HG03064 (cell line): ENCODE measurements at regions not wholly inside any gene's neighbourhood (a gene's known extent, or its start where the extent isn't known, plus 50 kb on each side); places are given as distances from the start of the nearest gene placed in this dataset.
"Not testable (repeated sequence)": the region's sequence is repeated elsewhere in the genome, so short reads cannot be mapped to it uniquely, and the experiment has no call there.

Source experiments
- ATAC-seq: cut with Tn5 transposase; IDR thresholded peaks from one replicate; pipeline ENCODE4 v1.9.1; 2021; ENCODE audit warnings: low read depth; ENCODE audit not compliant: unreplicated experiment

DNA sequence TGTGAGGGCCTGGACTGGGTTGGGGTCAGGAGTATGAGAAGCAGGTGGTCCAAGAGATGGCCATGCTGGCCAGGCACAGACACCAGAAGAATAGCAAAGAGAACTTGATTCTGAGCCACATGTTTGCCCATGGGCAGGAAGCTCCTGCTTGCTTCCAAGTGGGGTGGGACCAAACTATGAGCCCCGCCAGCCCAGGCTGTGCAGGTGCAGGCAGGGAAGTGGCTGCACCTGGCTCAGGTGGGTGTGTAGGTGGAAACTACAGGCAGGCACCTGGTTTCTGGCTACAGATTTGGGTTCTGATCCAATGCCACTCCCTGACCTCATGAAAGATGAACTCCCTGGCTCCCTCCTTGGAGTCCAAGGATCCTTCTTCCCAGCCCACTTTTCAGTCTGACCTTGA is 207.9 kb upstream of the KLF3 start:
- ATAC-seq = no peak

- ATAC-seq = no peak
Observed at GRCh38 chr4:38461342-38461741, 202.7 kb upstream of the KLF3 start.

DNA sequence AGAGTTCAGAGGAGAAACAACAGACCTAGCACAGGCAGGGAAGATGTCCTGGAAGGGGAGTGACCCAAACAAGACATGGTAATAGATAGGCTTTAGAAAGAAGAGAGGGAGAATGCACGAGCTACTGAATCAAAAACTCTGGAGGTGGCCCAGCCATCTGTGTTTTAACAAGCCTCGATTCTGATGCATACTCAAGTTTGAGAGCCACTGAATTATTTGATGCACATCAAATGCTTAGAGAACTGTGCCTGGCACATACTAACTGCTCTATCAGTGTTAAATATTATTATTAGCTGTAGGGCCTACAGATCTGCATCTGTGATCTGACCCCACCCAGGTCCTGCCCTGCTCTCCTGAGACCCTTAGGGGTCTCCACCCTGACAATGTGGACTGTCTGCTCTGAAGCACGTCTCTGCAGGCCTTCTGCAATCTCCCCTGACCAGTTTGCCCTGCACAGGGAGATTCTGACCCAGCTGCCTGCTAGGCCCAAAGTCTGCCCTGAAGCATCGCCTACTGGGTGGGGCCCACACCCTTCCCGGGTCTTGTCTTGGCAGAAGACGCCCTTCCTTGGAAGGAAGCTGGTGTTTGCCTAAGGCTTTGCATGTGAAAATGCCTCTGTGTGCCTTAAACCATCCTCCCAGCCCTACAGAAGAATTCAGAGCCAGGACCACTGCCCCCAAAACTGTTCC is 201.5 kb upstream of the KLF3 start:
- no peak for ATAC-seq

DNA sequence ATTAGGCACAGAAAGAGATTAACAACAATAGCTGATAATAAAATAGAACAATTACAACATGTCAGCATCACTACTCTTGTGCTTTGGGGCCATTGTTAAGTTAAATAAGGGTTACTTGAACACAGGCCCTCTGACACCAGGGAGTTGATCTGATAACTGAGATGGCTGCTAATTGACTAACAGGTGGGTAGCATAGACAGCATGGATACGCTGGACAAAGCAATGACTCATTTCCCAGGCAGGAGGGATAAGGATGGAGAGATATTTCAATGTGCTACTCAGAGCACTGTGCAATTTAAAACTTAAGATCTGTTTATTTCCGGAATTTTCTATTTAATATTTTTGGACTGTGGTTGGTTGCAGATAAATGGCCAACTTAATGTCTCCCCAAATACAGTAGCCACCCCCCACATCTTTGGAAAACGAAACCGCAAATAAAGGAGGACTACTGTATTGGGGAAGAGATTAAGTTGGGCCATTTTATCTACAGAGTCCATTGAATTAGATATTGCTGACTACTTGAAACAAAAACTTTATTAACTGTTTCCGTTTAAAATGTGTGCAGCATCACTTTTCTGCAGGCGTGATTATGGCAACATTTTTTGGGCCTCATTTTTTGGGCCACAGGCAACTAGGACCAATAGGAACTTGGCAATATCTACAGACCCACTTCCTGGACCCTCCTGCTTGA is 200.6 kb upstream of the KLF3 start:
- no peak for ATAC-seq

GRCh38 chr4:38464328-38464727 is 199.7 kb upstream of the KLF3 start:
- no peak for ATAC-seq

GRCh38 chr4:38466401-38466800 is 197.6 kb upstream of the KLF3 start:
- no peak for ATAC-seq

DNA sequence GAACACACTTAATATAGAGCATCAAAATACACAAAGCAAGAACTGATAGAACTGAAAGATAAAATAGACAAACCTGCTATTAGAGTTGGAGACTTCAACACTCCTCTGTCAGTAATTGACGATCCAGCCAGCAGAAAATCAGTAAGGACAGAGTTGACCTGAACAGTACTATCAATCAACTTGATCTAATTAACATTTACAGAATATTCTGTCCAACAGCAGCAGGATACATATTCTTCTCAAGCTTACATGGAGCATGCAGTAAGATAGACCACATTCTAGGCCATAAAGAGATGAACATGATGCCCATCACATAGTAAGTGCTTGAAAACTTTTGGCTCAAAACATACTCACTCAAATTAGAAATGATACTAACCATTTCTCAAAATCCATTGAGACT is 196.7 kb upstream of the KLF3 start:
- ATAC-seq = no peak

DNA sequence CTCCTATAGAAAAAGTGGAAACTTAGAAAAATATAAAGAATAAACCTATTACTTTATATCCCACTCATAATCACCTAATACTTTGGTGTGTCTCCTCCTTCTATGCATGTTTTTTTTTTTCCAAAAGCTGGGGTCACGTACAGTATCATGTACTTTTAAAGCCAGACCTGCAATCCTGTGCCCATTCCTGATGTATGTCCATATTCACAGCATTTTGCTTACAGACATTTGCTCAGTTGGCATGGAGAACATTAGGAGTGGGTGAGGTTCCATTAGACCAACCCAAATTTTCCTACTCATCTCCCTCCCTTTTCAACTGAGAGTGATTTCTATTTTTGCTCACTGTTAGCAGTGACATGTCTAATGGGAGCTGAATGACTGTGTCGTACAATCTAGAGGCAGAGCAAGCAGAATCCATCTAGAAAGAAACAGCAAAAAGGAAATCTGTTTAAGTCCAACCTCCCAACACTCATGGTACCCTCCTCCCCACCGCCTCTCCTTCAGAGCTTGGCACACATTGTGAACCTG is 195.6 kb upstream of the KLF3 start:
- ATAC-seq = no peak

- no peak for ATAC-seq
Observed at GRCh38 chr4:38469410-38469809, 194.6 kb upstream of the KLF3 start.

- no peak for ATAC-seq
Observed at GRCh38 chr4:38470735-38471262, 193.2 kb upstream of the KLF3 start.

DNA sequence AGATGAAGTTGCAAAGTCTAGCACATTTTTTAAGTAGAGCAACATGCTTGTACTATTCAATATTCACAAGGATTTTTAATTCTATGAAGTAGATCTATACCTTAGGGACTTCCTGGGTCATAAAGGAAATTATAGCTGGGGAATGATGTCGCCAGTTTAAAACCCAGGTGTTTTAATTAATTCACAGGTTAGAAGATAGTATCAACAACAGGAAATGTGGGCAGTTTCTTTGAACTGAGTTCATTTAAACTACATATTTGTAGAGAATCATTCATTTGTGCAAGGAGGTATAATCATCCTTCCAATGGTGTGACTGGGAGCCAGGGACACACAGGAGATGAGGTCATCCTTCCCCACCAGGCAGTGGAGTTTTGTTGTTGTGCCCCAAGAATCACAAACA is 181.3 kb upstream of the KLF3 start:
- no peak for ATAC-seq

DNA sequence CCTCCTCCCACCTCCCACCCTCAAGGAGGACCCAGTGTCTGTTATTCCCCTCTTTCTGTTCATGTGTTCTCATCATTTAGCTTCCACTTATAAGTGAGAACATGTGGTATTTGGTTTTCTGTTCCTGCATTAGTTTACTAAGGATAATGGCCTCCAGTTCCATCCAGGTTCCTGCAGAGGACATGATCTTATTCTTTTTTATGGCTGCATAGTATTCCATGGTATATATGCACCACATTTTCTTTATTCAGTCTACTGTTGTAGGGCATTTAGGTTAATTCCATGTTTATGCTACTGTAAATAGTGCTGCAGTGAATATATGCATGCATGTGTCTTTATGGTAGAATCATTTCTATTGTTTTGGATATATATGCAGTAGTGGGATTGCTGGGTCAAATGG is 180.4 kb upstream of the KLF3 start:
- ATAC-seq = not testable (repeated sequence)

- no peak for ATAC-seq
Observed at GRCh38 chr4:38489011-38489861, 174.8 kb upstream of the KLF3 start.

- no peak for ATAC-seq
Observed at GRCh38 chr4:38489924-38490639, 173.9 kb upstream of the KLF3 start.

DNA sequence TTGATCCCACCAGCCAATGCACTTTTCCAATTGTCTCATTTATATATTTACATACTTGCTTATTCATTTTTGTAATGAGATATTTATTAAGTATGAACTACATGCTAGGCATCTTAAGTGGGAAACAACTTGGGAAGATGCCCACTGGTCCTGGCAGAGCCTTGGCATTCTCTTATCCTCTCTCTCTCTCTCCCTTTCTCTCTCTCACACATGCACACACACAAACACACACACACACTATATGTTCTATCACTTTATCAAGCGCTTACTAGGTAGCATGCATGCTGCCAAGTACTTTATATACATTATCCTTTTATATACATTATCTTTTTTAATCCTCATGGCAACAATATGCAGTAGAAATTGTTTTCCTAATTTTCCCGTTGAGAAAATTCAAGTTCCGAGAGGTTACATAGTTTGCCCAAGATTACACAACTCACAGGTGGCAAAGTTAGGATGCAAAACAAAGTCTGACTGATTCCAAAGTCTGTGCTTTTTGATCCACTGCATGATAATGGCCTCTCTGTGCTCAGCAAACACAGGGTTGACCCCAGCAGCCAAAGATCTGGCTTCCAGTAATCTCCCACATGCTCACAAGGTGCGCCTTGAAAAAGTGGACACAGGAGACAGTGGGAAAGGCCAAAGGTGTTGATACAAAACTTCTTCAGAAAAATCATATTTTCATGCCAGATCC is 173.1 kb upstream of the KLF3 start:
- ATAC-seq = no peak

DNA sequence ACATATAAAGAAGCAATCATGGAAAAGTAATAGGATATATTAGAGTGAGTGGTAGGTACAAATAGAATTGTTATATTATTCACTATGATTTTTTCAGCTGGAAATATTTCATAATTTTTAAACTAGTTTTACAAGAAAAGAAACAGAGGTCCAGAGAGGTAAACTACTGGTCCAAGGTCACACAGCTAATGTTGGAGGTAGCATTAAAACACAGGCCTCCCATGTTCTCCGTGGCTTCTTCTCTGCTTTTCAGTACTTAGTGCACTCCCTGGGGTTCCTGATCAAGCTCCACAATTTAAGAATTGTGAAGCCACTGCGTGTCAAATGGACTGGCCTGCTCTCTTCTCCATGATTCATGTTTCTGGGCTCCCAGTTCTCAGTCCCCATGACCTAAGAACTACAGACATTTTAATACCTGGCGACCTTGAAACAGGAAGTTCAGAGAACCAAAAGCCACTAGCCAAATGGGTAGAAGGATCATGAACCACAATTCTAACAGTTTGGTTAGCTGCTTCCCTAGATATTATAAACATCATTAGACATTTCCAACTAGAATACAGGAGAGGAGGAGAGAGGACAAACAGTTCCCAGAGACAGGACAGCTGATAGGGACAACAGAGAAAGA is 172.0 kb upstream of the KLF3 start:
- no peak for ATAC-seq

- ATAC-seq = no peak
Observed at GRCh38 chr4:38493066-38493465, 170.9 kb upstream of the KLF3 start.

DNA sequence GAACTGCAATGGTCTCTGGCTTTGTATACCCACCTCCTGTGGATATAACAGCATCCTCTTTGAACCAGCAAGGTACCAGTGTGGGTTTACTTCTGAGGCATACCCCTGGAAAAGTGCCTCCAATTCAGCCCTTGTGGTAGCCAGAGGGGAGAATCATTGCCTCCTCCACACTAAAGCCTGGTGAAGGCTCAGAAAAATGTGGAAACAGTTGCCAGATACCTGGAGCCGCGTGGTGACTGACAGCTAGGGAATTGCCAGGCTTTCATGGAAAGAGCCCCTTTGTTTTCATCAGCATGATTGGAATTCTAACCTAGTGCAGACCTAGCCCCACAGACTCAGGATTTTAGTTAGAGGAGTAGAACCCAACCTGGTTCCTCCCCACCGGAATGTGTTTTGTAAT is 168.6 kb upstream of the KLF3 start:
- no peak for ATAC-seq

DNA sequence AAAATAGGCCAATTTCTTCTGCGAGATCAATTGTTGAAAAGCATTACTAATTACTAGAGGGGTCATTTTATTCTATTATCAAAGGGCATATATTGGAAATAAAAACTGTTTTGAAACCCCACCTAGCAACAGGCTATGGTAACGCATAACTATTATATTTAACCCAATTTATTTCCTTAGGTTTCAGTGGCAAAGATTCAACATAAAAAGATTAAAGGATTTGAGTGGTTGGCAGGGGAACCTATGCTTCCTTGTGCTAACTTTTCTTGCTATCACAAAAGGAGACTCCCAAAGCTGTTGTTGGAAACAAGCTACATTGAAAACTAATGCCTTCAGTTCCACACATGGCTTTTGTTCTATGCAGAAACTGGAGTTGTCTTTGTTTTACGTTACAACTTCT is 166.9 kb upstream of the KLF3 start:
- ATAC-seq = no peak
